GM12891 (cell line): ENCODE measurements at regions not wholly inside any gene's neighbourhood (a gene's known extent, or its start where the extent isn't known, plus 50 kb on each side); places are given as distances from the start of the nearest gene placed in this dataset.

Experiments
- PAX5 ChIP-seq: IDR thresholded peaks from 2 replicates; pipeline ENCODE4 v1.6.1; 2011; ENCODE audit warnings: low read length, moderate library complexity, mild to moderate bottlenecking; ENCODE audit not compliant: insufficient read depth, severe bottlenecking
- POLR2A ChIP-seq: IDR thresholded peaks from 2 replicates; pipeline ENCODE4 v1.6.1; 2011; ENCODE audit warnings: low read depth, low read length, control low read depth
- SPI1 ChIP-seq: IDR thresholded peaks from 2 replicates; pipeline ENCODE4 v1.6.1; 2011; ENCODE audit warnings: low read depth, low read length, control low read depth

DNA sequence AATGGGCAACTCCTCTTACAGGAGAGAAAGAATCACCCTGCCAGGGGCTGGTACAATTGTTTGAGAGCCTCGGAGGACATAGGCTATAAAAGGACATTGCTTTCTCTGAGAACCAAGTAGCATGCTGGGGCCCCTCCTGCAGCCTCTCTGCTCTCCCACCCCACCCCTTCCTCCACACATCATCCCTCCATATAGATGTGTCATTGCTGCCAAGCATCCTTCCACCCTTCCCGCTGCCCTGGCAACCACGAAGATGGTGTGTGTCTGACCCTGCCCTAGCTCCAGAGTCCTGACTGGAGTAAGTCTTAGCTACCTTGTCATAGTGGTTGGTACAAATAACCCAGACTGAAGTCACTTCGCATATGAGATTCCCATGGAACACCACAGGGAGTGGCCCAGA, 129.7 kb downstream of the SNX5 start:
- TF ChIP-seq POLR2A (no peak), SPI1 (no peak), PAX5 (no peak)
